ACHN (cell line): ENCODE measurements at regions not wholly inside any gene's neighbourhood (a gene's known extent, or its start where the extent isn't known, plus 50 kb on each side); places are given as distances from the start of the nearest gene placed in this dataset.
A peak's percentile ranks its signal among the peaks of the same experiment; 100 is the strongest.

Experiments used
- DNase-seq: peaks from one replicate; pipeline ENCODE4 v3.0.0-alpha.2; 2015
- in situ Hi-C: cut with HindIII; loops from 2 replicates; pipeline ENCODE4 v1.10.0; 2017; ENCODE audit warnings: low sequenced_read_pairs, low pct_ligation_motif_present, low pct_unique_long_range_greater_than_20kb

DNA sequence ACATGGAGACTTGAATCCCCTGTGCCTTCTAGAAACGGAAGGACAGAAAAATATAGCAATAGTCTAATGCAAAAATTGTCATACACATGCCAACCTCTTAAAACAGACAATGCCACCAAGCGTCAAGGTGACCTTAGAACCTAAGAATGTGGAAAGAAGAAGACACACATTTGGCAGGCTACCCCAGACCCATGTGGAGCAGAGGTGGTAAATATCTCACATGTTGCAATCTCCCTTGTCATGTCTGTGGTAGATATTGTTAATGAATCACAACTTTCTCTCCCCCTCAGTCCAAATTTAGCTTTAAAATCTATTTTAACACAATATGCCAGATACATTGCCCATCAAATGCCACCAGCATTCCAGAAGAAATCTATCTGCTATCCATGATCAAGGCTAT is 137.4 kb downstream of the HNMT start:
- in situ Hi-C loops = no loop called here

DNA sequence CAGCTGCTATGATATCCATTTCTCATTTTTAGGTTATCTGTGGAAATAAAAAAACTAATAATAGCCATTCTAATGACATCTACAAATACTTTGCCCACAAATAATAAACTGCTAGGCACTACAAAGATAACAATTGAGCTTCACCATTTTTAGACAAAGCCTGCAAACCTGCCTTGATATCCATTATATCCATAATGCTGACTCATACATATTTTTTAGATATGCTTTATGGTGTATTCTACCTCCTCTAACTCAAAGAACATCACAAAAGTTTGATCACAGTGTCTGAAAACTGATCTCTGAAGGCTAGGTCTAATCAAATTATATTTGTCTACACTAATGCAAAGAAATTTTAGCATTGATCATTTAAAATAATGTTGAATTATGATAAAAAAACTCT is 138.4 kb downstream of the HNMT start:
- in situ Hi-C loops = no loop called here

More for the DNA sequence above, 137.4 kb downstream of the HNMT start:
- DNase-seq = no peak

GRCh38 chr2:138103156-138103555 is 138.9 kb downstream of the HNMT start:
- no peak for DNase-seq
- in situ Hi-C loops = no loop called here

More for the DNA sequence above, 138.4 kb downstream of the HNMT start:
- no peak for DNase-seq

GRCh38 chr2:138104071-138104470 is 139.8 kb downstream of the HNMT start:
- no peak for DNase-seq
- in situ Hi-C loops = no loop called here

DNA sequence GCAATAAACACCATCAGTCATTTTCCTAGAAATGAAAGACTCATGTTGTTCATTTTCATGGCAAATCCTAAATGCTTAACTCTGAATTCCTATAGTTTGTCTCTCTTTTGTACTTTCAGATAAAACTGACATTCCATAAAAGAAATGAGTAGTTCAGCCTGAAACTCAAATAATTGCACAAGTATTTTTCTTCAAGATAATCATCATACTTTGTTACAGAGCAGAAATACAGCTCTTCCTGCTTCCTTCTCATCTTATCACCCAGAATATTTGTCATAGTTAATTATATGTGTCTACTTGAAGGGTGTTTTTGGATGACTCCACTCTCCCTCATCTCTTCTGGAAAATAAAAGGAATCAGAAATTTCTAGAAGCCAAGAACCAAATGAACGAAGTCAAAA is 141.1 kb downstream of the HNMT start:
- in situ Hi-C loops = no loop called here
- no peak for DNase-seq

DNA sequence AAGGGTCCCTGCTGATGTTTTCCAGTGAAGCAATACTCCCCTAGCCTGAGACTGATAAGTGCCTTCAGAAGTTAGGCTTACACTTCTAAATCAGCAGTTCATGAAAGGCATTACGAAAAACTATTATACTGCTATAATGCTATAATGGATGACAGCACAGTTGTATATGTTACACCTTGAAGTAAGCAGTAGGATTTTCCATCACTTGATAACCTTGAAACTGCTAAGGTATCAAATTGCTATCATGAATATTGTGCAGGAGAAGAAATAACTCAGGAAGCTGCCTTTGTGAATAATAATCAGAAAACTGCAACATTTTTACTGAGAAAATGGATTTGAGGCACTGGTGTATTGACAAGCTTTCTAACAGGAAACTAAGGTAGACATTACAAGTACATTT is 142.3 kb downstream of the HNMT start:
- in situ Hi-C loops = no loop called here
- DNase-seq = no peak

DNA sequence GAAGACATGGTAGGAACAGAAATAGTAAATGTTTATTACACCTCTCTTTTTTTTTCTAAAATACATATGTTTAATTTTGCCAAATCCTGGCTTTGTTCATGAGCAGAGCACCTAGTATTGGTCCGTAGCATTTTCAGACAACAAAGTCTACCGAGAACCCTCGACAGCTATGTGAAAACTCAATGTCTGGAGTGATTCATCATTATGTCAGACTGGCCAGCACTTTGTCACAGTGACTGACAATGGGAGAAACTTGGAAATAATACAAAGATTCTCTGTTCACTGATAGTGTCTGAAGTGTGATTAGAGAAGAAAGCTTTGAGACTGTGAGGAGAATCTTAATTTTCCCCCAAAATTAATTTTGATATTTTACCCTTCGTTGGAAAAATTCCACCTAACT is 143.0 kb downstream of the HNMT start:
- peak; percentile 36 for DNase-seq
- in situ Hi-C loops = no loop called here

DNA sequence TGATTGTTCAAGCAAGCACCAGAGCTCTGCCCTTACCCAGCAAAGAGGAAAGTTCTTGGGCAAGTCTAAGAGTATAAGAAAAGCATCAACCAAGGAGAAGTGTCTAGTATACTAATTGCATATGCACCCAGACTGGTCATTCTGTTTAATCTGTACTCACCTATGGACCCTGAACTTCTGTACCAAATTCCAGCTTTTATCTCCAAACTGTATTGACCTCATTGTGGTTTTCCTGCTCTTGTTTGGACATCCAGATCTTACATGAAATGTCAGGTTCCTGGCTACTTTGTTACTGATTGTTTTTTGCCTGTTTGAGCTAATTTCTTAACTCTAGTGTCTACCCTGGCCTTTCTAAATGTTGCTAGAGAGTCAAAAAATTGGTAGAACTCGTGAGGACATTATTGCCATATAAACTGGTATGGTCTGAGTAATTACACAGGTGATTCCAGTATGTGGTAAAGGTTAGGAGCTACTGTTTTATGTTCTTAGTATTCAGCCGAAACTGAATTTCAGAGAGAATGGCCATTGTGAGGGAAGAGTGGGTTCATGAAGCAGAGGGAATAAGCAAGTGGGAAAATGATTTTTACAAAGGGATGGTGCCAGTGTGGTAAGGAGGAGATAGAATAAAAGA is 146.3 kb downstream of the HNMT start:
- in situ Hi-C loops = no loop called here
- no peak for DNase-seq

GRCh38 chr2:138112536-138112935 is 148.3 kb downstream of the HNMT start:
- no peak for DNase-seq
- in situ Hi-C loops = no loop called here

- in situ Hi-C loops = no loop called here
- no peak for DNase-seq
Measured at GRCh38 chr2:138113871-138114525, 149.7 kb downstream of the HNMT start.

GRCh38 chr2:138115666-138116065 is 151.4 kb downstream of the HNMT start:
- DNase-seq = no peak
- in situ Hi-C loops = no loop called here

GRCh38 chr2:138116456-138116855 is 152.2 kb downstream of the HNMT start:
- in situ Hi-C loops = no loop called here

GRCh38 chr2:138121666-138122661 is 157.7 kb downstream of the HNMT start:
- no peak for DNase-seq
- in situ Hi-C loops = no loop called here

More at GRCh38 chr2:138116456-138116855, 152.2 kb downstream of the HNMT start:
- DNase-seq = no peak

DNA sequence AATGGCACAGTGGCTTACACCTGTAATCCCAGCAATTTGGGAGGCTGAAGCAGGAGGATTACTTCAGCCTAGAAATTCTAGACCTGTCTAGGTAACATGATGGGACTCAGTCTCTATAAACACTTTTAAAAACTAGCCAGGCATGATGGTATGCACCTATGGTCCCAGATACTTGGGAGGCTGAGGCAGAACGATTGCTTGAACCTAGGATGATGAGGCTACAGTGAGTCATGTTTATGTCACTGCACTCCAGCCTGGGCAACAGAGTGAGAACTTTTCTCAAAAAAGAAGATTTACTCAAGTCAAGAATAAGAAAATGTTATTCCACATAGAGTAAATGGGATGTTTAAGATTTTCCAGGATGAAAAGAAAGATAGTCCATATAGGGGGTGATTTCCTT is 158.6 kb downstream of the HNMT start:
- peak; percentile 22 for DNase-seq
- in situ Hi-C loops = no loop called here

GRCh38 chr2:138123741-138124140 is 159.5 kb downstream of the HNMT start:
- in situ Hi-C loops = no loop called here
- no peak for DNase-seq

GRCh38 chr2:138124521-138124920 is 160.2 kb downstream of the HNMT start:
- DNase-seq = no peak
- in situ Hi-C loops = no loop called here

- in situ Hi-C loops = no loop called here
- DNase-seq = no peak
Measured at GRCh38 chr2:138125306-138126288, 161.3 kb downstream of the HNMT start.

- in situ Hi-C loops = no loop called here
- no peak for DNase-seq
Measured at GRCh38 chr2:138132108-138132507, 167.8 kb downstream of the HNMT start.
